PFSK-1 (cell line): ENCODE measurements at regions not wholly inside any gene's neighbourhood (a gene's known extent, or its start where the extent isn't known, plus 50 kb on each side); places are given as distances from the start of the nearest gene placed in this dataset.

ENCODE experiments used
- FOXP2 ChIP-seq: optimal IDR thresholded peaks from 2 replicates; pipeline ENCODE3; 2011; ENCODE audit warnings: borderline replicate concordance, control low read depth, inconsistent platforms; ENCODE audit not compliant: insufficient read depth; ENCODE audit errors: extremely low read length, extremely low read depth
- POLR2AphosphoS5 ChIP-seq: IDR thresholded peaks from 2 replicates; pipeline ENCODE4 v1.6.1; 2012; ENCODE audit warnings: low read depth, mild to moderate bottlenecking, control low read depth, low read length, moderate library complexity
- REST ChIP-seq, 2 experiments: IDR thresholded peaks; 2 replicates each; pipeline versions ENCODE4 v1.6.1 to v1.8.0; 2011 to 2012; ENCODE audit warnings: low read depth in 2 of 2, low read length in 2 of 2, control low read depth in 1 of 2, inconsistent platforms in 1 of 2, mild to moderate bottlenecking in 1 of 2, moderate library complexity in 1 of 2; ENCODE audit not compliant: insufficient read depth in 1 of 2
- SIN3A ChIP-seq: IDR thresholded peaks from 2 replicates; pipeline ENCODE4 v1.6.1; 2012; ENCODE audit warnings: mild to moderate bottlenecking, low read length, moderate library complexity, borderline replicate concordance; ENCODE audit not compliant: insufficient read depth
- TAF1 ChIP-seq: IDR thresholded peaks from 2 replicates; pipeline ENCODE4 v1.6.1; 2012; ENCODE audit warnings: low read length, control low read depth, borderline replicate concordance; ENCODE audit not compliant: insufficient read depth

GRCh38 chr10:2548071-2548470 lies 519.3 kb upstream of the PFKP start:
- TF ChIP-seq SIN3A (no peak), POLR2AphosphoS5 (no peak), REST (IDR thresholded peaks at IDR 0.05; ENCODE audit: insufficient read depth in 1 of 2, low read depth in 2 of 2, low read length in 2 of 2) (no peak), TAF1 (no peak), FOXP2 (no peak)

- TF ChIP-seq SIN3A (no peak), REST (IDR thresholded peaks at IDR 0.05; ENCODE audit: insufficient read depth in 1 of 2, low read depth in 2 of 2, low read length in 2 of 2) (no peak), TAF1 (no peak), FOXP2 (no peak), POLR2AphosphoS5 (no peak)
Measured at GRCh38 chr10:2547606-2548005, 519.7 kb upstream of the PFKP start.

DNA sequence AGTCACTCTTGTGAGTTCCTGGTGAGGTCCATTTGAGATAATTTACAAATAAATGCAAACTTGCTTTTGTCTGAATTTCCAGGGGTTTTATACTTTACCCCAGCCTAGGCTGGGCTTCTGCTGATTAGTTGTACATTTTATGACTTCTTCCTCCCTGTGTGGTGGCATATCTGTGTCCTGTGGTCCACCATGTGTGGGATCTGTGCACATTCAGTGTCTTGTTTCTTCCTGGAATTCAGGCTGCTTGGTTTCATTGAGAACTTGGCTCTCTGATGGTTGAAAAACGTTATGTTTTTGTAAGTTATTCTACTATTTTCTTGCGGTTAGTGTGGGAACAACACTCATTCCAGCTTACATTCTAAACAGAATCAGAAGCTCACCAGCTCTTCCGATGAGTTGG lies 523.4 kb upstream of the PFKP start:
- no peak for TF ChIP-seq REST (IDR thresholded peaks at IDR 0.05; ENCODE audit: insufficient read depth in 1 of 2, low read depth in 2 of 2, low read length in 2 of 2)
- no peak for TF ChIP-seq POLR2AphosphoS5
- TF ChIP-seq FOXP2, result no peak
- no peak for TF ChIP-seq TAF1
- no peak for TF ChIP-seq SIN3A

GRCh38 chr10:2543142-2543886 lies 524.0 kb upstream of the PFKP start:
- no peak for TF ChIP-seq REST (IDR thresholded peaks at IDR 0.05; ENCODE audit: insufficient read depth in 1 of 2, low read depth in 2 of 2, low read length in 2 of 2)
- TF ChIP-seq SIN3A, result no peak
- TF ChIP-seq POLR2AphosphoS5, result no peak

DNA sequence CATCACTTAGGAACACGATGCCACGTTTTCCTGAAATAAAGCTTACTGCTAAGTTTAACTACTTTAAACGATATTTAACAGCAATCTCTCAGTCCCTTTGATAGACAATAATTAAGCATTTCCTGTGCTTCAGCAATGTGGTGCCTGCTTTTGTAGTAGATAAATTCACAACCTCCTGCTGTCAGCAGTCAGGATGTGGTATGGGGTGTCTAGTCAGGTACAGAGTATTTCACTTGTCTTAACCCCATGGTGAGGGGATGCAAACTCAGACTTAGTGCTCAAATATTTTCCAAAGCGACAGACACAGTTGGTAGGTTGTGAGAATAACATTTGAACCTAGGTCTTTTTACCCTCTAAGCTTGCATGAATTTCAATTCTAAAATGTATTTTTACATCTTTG lies 526.2 kb upstream of the PFKP start:
- TF ChIP-seq FOXP2, result no peak
- TF ChIP-seq SIN3A, result no peak
- TF ChIP-seq REST (IDR thresholded peaks at IDR 0.05; ENCODE audit: insufficient read depth in 1 of 2, low read depth in 2 of 2, low read length in 2 of 2), result no peak
- TF ChIP-seq TAF1, result no peak
- no peak for TF ChIP-seq POLR2AphosphoS5
